ENCODE measurements at regions not wholly inside any gene's neighbourhood (a gene's known extent, or its start where the extent isn't known, plus 50 kb on each side); places are given as distances from the start of the nearest gene placed in this dataset.

DNA sequence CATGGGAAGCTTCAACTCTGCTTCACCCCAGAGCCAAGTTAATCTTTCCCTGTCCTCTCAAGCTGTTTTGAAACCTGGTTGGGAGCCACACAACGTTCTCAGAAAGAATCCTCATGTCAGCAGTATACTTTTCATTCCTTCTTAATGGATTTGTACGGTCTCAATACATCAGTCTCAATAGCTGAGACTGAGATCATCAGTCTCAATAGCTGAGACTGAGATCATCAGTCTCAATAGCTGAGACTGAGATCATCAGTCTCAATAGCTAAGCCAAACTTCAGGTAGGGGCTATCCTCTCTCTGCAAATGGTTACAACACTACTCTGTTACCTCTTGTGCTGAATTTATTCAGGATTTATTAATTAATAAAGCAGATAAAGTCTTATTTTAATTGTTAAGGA, 1317.4 kb upstream of the CDH9 start:
- TF ChIP-seq, protein P1, sequence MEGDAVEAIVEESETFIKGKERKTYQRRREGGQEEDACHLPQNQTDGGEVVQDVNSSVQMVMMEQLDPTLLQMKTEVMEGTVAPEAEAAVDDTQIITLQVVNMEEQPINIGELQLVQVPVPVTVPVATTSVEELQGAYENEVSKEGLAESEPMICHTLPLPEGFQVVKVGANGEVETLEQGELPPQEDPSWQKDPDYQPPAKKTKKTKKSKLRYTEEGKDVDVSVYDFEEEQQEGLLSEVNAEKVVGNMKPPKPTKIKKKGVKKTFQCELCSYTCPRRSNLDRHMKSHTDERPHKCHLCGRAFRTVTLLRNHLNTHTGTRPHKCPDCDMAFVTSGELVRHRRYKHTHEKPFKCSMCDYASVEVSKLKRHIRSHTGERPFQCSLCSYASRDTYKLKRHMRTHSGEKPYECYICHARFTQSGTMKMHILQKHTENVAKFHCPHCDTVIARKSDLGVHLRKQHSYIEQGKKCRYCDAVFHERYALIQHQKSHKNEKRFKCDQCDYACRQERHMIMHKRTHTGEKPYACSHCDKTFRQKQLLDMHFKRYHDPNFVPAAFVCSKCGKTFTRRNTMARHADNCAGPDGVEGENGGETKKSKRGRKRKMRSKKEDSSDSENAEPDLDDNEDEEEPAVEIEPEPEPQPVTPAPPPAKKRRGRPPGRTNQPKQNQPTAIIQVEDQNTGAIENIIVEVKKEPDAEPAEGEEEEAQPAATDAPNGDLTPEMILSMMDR (IDR thresholded peaks at IDR 0.05; ENCODE audit: low read depth, low read length) = no peak
- no peak for TF ChIP-seq EZH2phosphoT487 (IDR thresholded peaks at IDR 0.05; ENCODE audit: low read depth)

Data from OCI-LY3 (cell line).